HCT116 (cell line): ENCODE measurements at regions not wholly inside any gene's neighbourhood (a gene's known extent, or its start where the extent isn't known, plus 50 kb on each side); places are given as distances from the start of the nearest gene placed in this dataset.
"Not testable (repeated sequence)": the region's sequence is repeated elsewhere in the genome, so short reads cannot be mapped to it uniquely, and the experiment has no call there.

Experiments used
- ATAC-seq: fragments of 200-7000 bp; cut with Tn5 transposase; 2 replicates; pipeline ENCODE4 v1.9.1; 2020; ENCODE audit warnings: mild to moderate bottlenecking, moderate library complexity
- BruUV-seq: library from RNA; stranded (reverse); fragments of 400-500 nt; replicated peaks from 2 replicates; lab custom pipeline; 2021; lab: Mats Ljungman, UMichigan
- CTCF ChIA-PET: fragments of 300-600 bp; sonication (Branson Sonifier 250); formaldehyde crosslinking; loops from one replicate; lab custom pipeline; 2021; ENCODE audit warnings: antibody characterized with exemption; lab: Charles Lee
- POLR2A ChIA-PET: fragments of 300-600, 350-600 bp; sonication (Branson Sonifier 250); formaldehyde crosslinking; loops from one replicate; lab custom pipeline; 2021; ENCODE audit warnings: antibody characterized with exemption; lab: Charles Lee
- RAD21 ChIA-PET, 2 experiments: fragments of 300-600 bp; sonication (Branson Sonifier 250); formaldehyde crosslinking; loops; one replicate each; lab custom pipeline; 2023; ENCODE audit warnings: low total read pairs in 2 of 2; ENCODE audit not compliant: uncharacterized antibody in 2 of 2, unreplicated experiment in 2 of 2, low non-redundant PET in 1 of 2; lab: Charles Lee
- DNase-seq: peaks from one replicate; pipeline ENCODE4 v3.0.0-alpha.2; 2010; ENCODE audit warnings: low read depth, low spot score
- H2AFZ ChIP-seq: fragments of 200-600 bp; shearing (Covaris generic), sonication (generic); 2 replicates; pipeline ENCODE4 v1.6.1; 2017; ENCODE audit warnings: low read depth, mixed run types, mixed read lengths, antibody characterized with exemption, low read length; ENCODE audit not compliant: poor library complexity, severe bottlenecking
- H3K27ac ChIP-seq: 2 replicates; pipeline ENCODE4 v1.5.1; 2012; ENCODE audit warnings: low read depth, low read length
- H3K27me3 ChIP-seq: fragments of 200-600 bp; sonication (generic); 2 replicates; pipeline ENCODE4 v1.6.1; 2016; ENCODE audit warnings: mixed run types, low read length, mixed read lengths; ENCODE audit not compliant: insufficient read depth
- H3K36me3 ChIP-seq, 2 experiments: fragments of 200-500 bp in 1 of 2; fragments of 200-600 bp in 1 of 2; sonication (Bioruptor generic) in 1 of 2; sonication (generic) in 1 of 2; 2 replicates each; pipeline versions ENCODE4 v1.5.1 to v1.6.1; 2014 to 2016; ENCODE audit warnings: low read length in 2 of 2, inconsistent platforms in 1 of 2, mixed read lengths in 1 of 2, mixed run types in 1 of 2; ENCODE audit not compliant: insufficient read depth in 2 of 2, control insufficient read depth in 1 of 2
- H3K4me1 ChIP-seq, 2 experiments: fragments of 200-600 bp in 1 of 2; sonication (generic) in 1 of 2; 2 replicates each; pipeline versions ENCODE4 v1.5.1 to v1.6.1; 2012 to 2017; ENCODE audit warnings: low read length in 2 of 2, inconsistent platforms in 1 of 2, mild to moderate bottlenecking in 1 of 2, mixed read lengths in 1 of 2, mixed run types in 1 of 2, moderate library complexity in 1 of 2; ENCODE audit not compliant: insufficient read depth in 2 of 2, control insufficient read depth in 1 of 2
- H3K4me2 ChIP-seq: fragments of 200-600 bp; sonication (generic); 2 replicates; pipeline ENCODE4 v1.6.1; 2017; ENCODE audit warnings: mixed run types, low read length, mixed read lengths
- H3K4me3 ChIP-seq, 2 experiments: fragments of 200-600 bp in 1 of 2; sonication (generic) in 1 of 2; replicated peaks in 1 of 2; 2 replicates each; pipeline ENCODE4 v1.5.1; 2011 to 2016; ENCODE audit warnings: low read length in 2 of 2, control low read depth in 1 of 2, low read depth in 1 of 2, mild to moderate bottlenecking in 1 of 2, mixed read lengths in 1 of 2, mixed run types in 1 of 2
- H3K79me2 ChIP-seq: fragments of 200-600 bp; sonication (generic); 2 replicates; pipeline ENCODE4 v1.6.1; 2017; ENCODE audit warnings: mild to moderate bottlenecking, mixed run types, low read length, moderate library complexity, mixed read lengths; ENCODE audit not compliant: insufficient read depth
- H3K9ac ChIP-seq: fragments of 200-600 bp; sonication (generic); 2 replicates; pipeline ENCODE4 v1.6.1; 2016; ENCODE audit warnings: low read length, mixed read lengths
- H3K9me2 ChIP-seq: fragments of 200-600 bp; sonication (generic), shearing (Covaris generic); 2 replicates; pipeline ENCODE4 v1.6.1; 2017; ENCODE audit warnings: mixed run types, mild to moderate bottlenecking, moderate library complexity; ENCODE audit not compliant: insufficient read depth
- H3K9me3 ChIP-seq, 2 experiments: fragments of 200-500 bp in 1 of 2; fragments of 200-600 bp in 1 of 2; sonication (Bioruptor generic) in 1 of 2; sonication (generic) in 1 of 2; 2 replicates each; pipeline ENCODE4 v1.6.1; 2014 to 2017; ENCODE audit warnings: low read length in 2 of 2, mixed read lengths in 2 of 2, inconsistent platforms in 1 of 2, low read depth in 1 of 2, mild to moderate bottlenecking in 1 of 2, mixed run types in 1 of 2, moderate library complexity in 1 of 2; ENCODE audit not compliant: control insufficient read depth in 1 of 2, insufficient read depth in 1 of 2
- H4K20me1 ChIP-seq: fragments of 200-600 bp; sonication (generic), shearing (Covaris generic); 2 replicates; pipeline ENCODE4 v1.6.1; 2017; ENCODE audit warnings: mixed run types, mild to moderate bottlenecking, moderate library complexity; ENCODE audit not compliant: insufficient read depth
- CEBPB ChIP-seq: IDR thresholded peaks from 2 replicates; pipeline ENCODE4 v1.6.1; 2012; ENCODE audit warnings: low read depth
- EGR1 ChIP-seq: IDR thresholded peaks from 2 replicates; pipeline ENCODE4 v1.6.1; 2012; ENCODE audit warnings: low read depth
- FOSL1 ChIP-seq: IDR thresholded peaks from 2 replicates; pipeline ENCODE4 v1.6.1; 2012; ENCODE audit warnings: low read depth
- POLR2A ChIP-seq: IDR thresholded peaks from 2 replicates; pipeline ENCODE4 v1.7.0; 2011; ENCODE audit warnings: borderline replicate concordance; ENCODE audit not compliant: insufficient read depth, insufficient read length; ENCODE audit errors: extremely low read depth
- TCF7L2 ChIP-seq: IDR thresholded peaks from 2 replicates; pipeline ENCODE4 v1.7.0; 2011; ENCODE audit warnings: borderline replicate concordance, inconsistent platforms; ENCODE audit not compliant: insufficient read depth, insufficient read length; ENCODE audit errors: extremely low read depth
- intact Hi-C: fragments of 100-400 bp; cut with micrococcal nuclease; formaldehyde crosslinking; loops from 2 replicates; pipeline ENCODE4 v1.10.0; 2022
- TF ChIP-seq, protein P1 (sequence below): IDR thresholded peaks from 2 replicates; pipeline ENCODE4 v1.6.1; 2012; ENCODE audit warnings: low read depth

DNA sequence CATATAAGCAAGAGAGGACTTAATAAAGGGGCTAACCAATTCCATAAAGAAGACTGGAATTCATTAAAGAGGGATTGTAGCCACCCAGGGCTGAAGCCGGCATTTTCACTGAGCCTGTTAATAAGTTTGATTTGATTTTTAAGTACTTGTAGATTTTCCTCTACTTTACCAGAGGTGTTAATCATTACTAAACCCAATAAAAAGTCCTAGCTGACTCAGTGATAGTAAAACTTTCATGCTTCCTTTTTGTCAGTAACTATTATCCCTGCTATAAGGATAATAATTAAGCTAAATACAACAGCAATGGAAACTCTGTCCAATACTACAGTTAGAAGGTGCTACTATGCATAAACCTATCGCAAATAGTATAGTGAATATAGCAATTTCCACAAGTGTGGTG lies 260.2 kb downstream of the CEMIP2 start:
- intact Hi-C loops, CTCF ChIA-PET, ATAC-seq: not testable (repeated sequence)

DNA sequence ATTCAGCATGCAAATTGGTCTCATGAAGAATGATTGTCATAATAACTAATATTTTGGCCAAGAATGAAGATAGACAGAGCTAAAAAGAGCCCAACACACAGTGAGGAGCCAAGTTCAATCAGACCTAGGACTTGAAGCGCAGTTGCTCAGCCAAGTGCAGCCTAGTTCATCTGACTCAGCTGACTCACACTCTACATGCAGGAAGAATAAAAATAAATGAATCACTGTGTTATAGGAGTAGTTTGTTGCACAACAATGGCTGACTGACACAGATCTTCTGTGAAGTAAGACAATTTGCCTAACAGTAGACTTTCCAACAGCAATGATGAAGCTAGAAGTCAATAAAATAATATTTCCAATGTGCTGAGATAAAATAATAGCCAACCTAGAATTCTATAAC lies 261.5 kb downstream of the CEMIP2 start:
- Histone ChIP-seq H3K9ac (no peak overlapping the region), H3K36me3 (no peaks in the 10 kb centered on the region), H3K4me1 (no peaks in the 10 kb centered on the region), H3K27ac (no peak overlapping the region)
- RAD21 ChIA-PET, result no interaction called here
- no peak for TF ChIP-seq TCF7L2
- no peak for TF ChIP-seq FOSL1
- no peak for TF ChIP-seq CEBPB
- TF ChIP-seq, protein P1, sequence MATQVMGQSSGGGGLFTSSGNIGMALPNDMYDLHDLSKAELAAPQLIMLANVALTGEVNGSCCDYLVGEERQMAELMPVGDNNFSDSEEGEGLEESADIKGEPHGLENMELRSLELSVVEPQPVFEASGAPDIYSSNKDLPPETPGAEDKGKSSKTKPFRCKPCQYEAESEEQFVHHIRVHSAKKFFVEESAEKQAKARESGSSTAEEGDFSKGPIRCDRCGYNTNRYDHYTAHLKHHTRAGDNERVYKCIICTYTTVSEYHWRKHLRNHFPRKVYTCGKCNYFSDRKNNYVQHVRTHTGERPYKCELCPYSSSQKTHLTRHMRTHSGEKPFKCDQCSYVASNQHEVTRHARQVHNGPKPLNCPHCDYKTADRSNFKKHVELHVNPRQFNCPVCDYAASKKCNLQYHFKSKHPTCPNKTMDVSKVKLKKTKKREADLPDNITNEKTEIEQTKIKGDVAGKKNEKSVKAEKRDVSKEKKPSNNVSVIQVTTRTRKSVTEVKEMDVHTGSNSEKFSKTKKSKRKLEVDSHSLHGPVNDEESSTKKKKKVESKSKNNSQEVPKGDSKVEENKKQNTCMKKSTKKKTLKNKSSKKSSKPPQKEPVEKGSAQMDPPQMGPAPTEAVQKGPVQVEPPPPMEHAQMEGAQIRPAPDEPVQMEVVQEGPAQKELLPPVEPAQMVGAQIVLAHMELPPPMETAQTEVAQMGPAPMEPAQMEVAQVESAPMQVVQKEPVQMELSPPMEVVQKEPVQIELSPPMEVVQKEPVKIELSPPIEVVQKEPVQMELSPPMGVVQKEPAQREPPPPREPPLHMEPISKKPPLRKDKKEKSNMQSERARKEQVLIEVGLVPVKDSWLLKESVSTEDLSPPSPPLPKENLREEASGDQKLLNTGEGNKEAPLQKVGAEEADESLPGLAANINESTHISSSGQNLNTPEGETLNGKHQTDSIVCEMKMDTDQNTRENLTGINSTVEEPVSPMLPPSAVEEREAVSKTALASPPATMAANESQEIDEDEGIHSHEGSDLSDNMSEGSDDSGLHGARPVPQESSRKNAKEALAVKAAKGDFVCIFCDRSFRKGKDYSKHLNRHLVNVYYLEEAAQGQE, result no peak
- TF ChIP-seq POLR2A, result no peak
- no peak for TF ChIP-seq EGR1
- TF ChIP-seq, all 23 proteins: peak for 0
- POLR2A ChIA-PET, result no interaction called here
- CTCF ChIA-PET, result no interaction called here
- BruUV-seq, result no TSS peak
- intact Hi-C loops, result no loop called here
- no peak for DNase-seq
- Histone ChIP-seq H3K4me2 (no peak overlapping the region), H3K27me3 (peaks cover 40% of the 10 kb centered on the region), H3K79me2 (no peaks in the 10 kb centered on the region), H3K4me3 (no peak overlapping the region), H2AFZ (no peak overlapping the region), H3K9me2 (no peaks in the 10 kb centered on the region), H3K9me3 (no peaks in the 10 kb centered on the region), H4K20me1 (no peaks in the 10 kb centered on the region)
- ATAC-seq, result no peak

More for the DNA sequence above, 260.2 kb downstream of the CEMIP2 start:
- H3K9ac ChIP-seq, H4K20me1 ChIP-seq, H3K27ac ChIP-seq, H3K36me3 ChIP-seq, POLR2A ChIA-PET, H3K4me3 ChIP-seq, H3K9me2 ChIP-seq, H3K4me2 ChIP-seq, BruUV-seq, DNase-seq, RAD21 ChIA-PET, H3K4me1 ChIP-seq, H2AFZ ChIP-seq, H3K9me3 ChIP-seq, H3K79me2 ChIP-seq: not testable (repeated sequence)
- peaks cover 36% of the 10 kb centered on the region for H3K27me3 ChIP-seq
